Uterus (tissue), 2 donors: ENCODE measurements at regions not wholly inside any gene's neighbourhood (a gene's known extent, or its start where the extent isn't known, plus 50 kb on each side); places are given as distances from the start of the nearest gene placed in this dataset.

Experiments used
- POLR2A ChIP-seq, 2 donors: fragments of 450-650 bp; IDR thresholded peaks; one replicate each; pipeline ENCODE4 v1.6.1; 2016; ENCODE audit warnings: antibody characterized with exemption in 2 of 2, mild to moderate bottlenecking in 1 of 2, moderate library complexity in 1 of 2
- TF ChIP-seq, protein P1 (sequence below), 4 experiments: fragments of 200-600 bp in 2 of 4; fragments of 450-650 bp in 2 of 4; sonication (generic) in 2 of 4; IDR thresholded peaks; one replicate each; pipeline ENCODE4 v1.5.1; 2016 to 2019; ENCODE audit warnings: antibody characterized with exemption in 4 of 4, mild to moderate bottlenecking in 2 of 4, moderate library complexity in 1 of 4

DNA sequence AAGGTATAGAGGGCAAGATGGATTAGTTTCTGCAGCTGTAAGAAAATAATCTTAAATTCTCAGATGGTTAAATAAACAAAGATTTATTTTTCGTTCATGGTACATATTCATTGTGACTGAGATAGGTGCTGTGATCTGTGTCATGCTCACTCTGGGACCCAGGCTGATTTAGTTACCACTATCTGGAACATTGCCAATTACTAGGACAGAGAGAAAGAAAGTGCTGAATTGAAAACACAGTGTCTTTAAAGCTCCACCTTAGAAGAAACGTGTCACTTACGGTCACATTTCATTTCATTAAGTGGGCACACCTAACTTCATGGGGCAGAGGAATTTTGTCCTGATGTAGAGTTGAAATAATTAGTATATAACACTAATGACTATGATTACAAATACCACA, 430.0 kb downstream of the CCDC91 start:
- TF ChIP-seq, protein P1, sequence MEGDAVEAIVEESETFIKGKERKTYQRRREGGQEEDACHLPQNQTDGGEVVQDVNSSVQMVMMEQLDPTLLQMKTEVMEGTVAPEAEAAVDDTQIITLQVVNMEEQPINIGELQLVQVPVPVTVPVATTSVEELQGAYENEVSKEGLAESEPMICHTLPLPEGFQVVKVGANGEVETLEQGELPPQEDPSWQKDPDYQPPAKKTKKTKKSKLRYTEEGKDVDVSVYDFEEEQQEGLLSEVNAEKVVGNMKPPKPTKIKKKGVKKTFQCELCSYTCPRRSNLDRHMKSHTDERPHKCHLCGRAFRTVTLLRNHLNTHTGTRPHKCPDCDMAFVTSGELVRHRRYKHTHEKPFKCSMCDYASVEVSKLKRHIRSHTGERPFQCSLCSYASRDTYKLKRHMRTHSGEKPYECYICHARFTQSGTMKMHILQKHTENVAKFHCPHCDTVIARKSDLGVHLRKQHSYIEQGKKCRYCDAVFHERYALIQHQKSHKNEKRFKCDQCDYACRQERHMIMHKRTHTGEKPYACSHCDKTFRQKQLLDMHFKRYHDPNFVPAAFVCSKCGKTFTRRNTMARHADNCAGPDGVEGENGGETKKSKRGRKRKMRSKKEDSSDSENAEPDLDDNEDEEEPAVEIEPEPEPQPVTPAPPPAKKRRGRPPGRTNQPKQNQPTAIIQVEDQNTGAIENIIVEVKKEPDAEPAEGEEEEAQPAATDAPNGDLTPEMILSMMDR (IDR thresholded peaks at IDR 0.05) = no peak
- no peak for TF ChIP-seq POLR2A (IDR thresholded peaks at IDR 0.05)
